HUDEP-2 (cell line): ENCODE measurements at regions not wholly inside any gene's neighbourhood (a gene's known extent, or its start where the extent isn't known, plus 50 kb on each side); places are given as distances from the start of the nearest gene placed in this dataset.

Source experiments
- DNase-seq, 76 experiments: peaks; one replicate each; lab custom pipeline; 2025; ENCODE audit not compliant: unreplicated experiment in 76 of 76; lab: John Stamatoyannopoulos, UW

GRCh38 chr5:155389498-155389897 lies 375.9 kb downstream of the KIF4B start:
- no peak for DNase-seq

- no peak for DNase-seq
These were observed 381.2 kb downstream of the KIF4B start for GRCh38 chr5:155394727-155395126.

GRCh38 chr5:155402927-155403640 lies 389.5 kb downstream of the KIF4B start:
- no peak for DNase-seq

GRCh38 chr5:155406815-155407214 lies 393.3 kb downstream of the KIF4B start:
- no peak for DNase-seq

- DNase-seq = no peak
These were observed 394.9 kb downstream of the KIF4B start for GRCh38 chr5:155408465-155408864.

GRCh38 chr5:155416765-155417164 lies 403.2 kb downstream of the KIF4B start:
- DNase-seq = no peak

- no peak for DNase-seq
These were observed 405.5 kb downstream of the KIF4B start for GRCh38 chr5:155418960-155419579.

GRCh38 chr5:155430192-155430591 lies 416.6 kb downstream of the KIF4B start:
- no peak for DNase-seq

GRCh38 chr5:155434267-155434666 lies 420.7 kb downstream of the KIF4B start:
- no peak for DNase-seq

- no peak for DNase-seq
These were observed 421.1 kb downstream of the KIF4B start for GRCh38 chr5:155434681-155435080.

- DNase-seq = no peak
These were observed 428.3 kb downstream of the KIF4B start for GRCh38 chr5:155441849-155442248.

GRCh38 chr5:155451106-155451505 lies 437.6 kb downstream of the KIF4B start:
- DNase-seq = no peak

- no peak for DNase-seq
These were observed 442.4 kb downstream of the KIF4B start for GRCh38 chr5:155455791-155456514.

- no peak for DNase-seq
These were observed 446.4 kb downstream of the KIF4B start for GRCh38 chr5:155459889-155460500.

- no peak for DNase-seq
These were observed 447.0 kb downstream of the KIF4B start for GRCh38 chr5:155460501-155460931.

- no peak for DNase-seq
These were observed 447.7 kb downstream of the KIF4B start for GRCh38 chr5:155461304-155461703.

- no peak for DNase-seq
These were observed 453.3 kb downstream of the KIF4B start for GRCh38 chr5:155466851-155467250.

- no peak for DNase-seq
These were observed 457.5 kb downstream of the KIF4B start for GRCh38 chr5:155471027-155471426.

GRCh38 chr5:155472780-155473179 lies 459.2 kb downstream of the KIF4B start:
- DNase-seq = no peak

GRCh38 chr5:155475318-155475717 lies 461.8 kb downstream of the KIF4B start:
- DNase-seq = no peak

GRCh38 chr5:155480731-155481131 lies 467.2 kb downstream of the KIF4B start:
- no peak for DNase-seq
